Astrocyte of the spinal cord (primary cell): ENCODE measurements at regions not wholly inside any gene's neighbourhood (a gene's known extent, or its start where the extent isn't known, plus 50 kb on each side); places are given as distances from the start of the nearest gene placed in this dataset.

ENCODE experiments used
- DNase-seq: peaks from one replicate; pipeline ENCODE4 v3.0.0; 2011; ENCODE audit warnings: low read depth, low spot score
- H3K4me3 ChIP-seq: 2 replicates; pipeline ENCODE4 v1.5.1; 2011; ENCODE audit warnings: low read depth, mild to moderate bottlenecking, low read length, moderate library complexity
- CTCF ChIP-seq: IDR thresholded peaks from 2 replicates; pipeline ENCODE4 v1.5.1; 2012; ENCODE audit warnings: low read depth, mild to moderate bottlenecking, low read length, inconsistent platforms
- in situ Hi-C: cut with HindIII; loops from 2 replicates; pipeline ENCODE4 v1.10.0; 2017; ENCODE audit warnings: low sequenced_read_pairs

DNA sequence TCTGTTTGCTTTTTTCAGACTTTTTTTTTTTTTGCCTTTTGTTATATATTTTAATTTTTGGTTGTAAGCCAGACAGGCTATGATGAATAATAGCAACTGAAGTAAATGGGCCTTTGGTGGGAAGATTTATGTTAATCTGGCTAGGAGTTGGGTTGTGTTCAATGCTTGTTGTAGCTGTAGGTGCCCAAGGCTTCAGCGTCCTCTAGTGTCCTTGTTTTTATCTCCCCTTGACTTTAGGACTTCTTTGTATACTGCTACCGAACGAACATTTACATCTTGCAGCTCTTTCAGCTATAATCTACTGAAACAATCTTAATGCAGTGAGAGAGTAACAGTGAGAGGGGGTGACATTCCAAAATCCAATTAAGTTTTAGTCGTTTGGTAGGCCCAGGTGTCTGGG is 848.4 kb upstream of the FBXO33 start:
- H3K4me3 ChIP-seq = no peak overlapping the region
- TF ChIP-seq CTCF = no peak
- in situ Hi-C loops = no loop called here
- no peak for DNase-seq

GRCh38 chr14:40273417-40273816 is 841.2 kb upstream of the FBXO33 start:
- no peak overlapping the region for H3K4me3 ChIP-seq
- in situ Hi-C loops = no loop called here
- DNase-seq = no peak
- no peak for TF ChIP-seq CTCF

DNA sequence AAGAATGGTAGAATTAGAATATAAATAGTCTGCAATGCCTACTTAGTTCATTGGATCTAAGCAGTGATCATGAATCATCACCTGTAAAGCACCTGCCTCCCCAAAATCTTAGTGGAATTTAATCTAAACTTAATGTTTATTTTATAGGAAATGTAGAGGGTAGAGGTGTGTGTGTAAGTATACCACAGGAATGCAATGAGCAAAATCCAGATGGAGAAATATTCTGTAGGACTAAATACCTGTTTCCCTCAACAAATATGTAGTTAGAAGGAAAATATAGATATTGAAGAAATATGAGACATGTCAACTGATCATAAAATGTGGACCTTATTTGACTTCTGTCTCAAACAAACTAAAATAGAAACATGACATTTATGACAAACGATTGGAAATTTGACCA is 839.2 kb upstream of the FBXO33 start:
- in situ Hi-C loops = no loop called here
- no peak for DNase-seq
- no peak overlapping the region for H3K4me3 ChIP-seq
- TF ChIP-seq CTCF = no peak

- TF ChIP-seq CTCF = no peak
- H3K4me3 ChIP-seq = no peak overlapping the region
- in situ Hi-C loops = no loop called here
- DNase-seq = no peak
Measured at GRCh38 chr14:40269436-40269835, 837.2 kb upstream of the FBXO33 start.

- H3K4me3 ChIP-seq = no peak overlapping the region
- DNase-seq = no peak
- in situ Hi-C loops = no loop called here
- no peak for TF ChIP-seq CTCF
Measured at GRCh38 chr14:40268236-40268635, 836.0 kb upstream of the FBXO33 start.

- TF ChIP-seq CTCF = no peak
- no peak overlapping the region for H3K4me3 ChIP-seq
- in situ Hi-C loops = no loop called here
- DNase-seq = no peak
Measured at GRCh38 chr14:40265096-40265495, 832.9 kb upstream of the FBXO33 start.

- no peak for DNase-seq
- TF ChIP-seq CTCF = no peak
- in situ Hi-C loops = no loop called here
- no peak overlapping the region for H3K4me3 ChIP-seq
Measured at GRCh38 chr14:40252817-40253447, 820.7 kb upstream of the FBXO33 start.
